ENCODE measurements at regions not wholly inside any gene's neighbourhood (a gene's known extent, or its start where the extent isn't known, plus 50 kb on each side); places are given as distances from the start of the nearest gene placed in this dataset.

DNA sequence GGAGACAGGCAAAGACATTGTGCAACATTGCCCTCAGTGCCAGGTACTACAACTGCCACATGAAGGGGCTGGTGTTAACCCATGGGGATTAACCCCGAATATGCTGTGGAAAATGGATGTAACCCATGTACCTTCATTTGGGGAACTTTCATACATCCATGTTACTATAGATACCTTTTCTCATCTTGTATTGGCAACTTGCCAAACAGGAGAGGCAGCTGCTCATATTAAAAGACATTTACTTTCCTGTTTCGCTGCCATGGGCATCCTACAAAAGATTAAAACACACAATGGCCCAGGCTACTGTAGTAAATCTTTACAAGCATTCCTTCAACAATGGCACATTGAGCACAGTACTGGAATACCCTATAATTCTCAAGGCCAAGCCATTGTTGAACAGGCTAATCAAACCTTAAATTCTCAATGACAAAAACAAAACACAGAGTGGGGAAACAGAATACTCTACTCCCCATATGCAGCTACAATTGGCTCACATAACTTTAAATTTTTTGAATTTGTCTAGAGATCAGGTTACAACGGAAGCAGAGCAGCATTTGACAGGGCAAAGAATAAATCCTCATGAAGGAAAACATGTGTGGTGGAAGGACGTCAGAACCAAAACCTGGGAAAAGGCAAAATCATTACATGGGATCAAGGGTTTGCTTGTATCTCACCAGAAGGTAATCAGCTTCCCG is 1723.5 kb upstream of the LRRTM1 start:
- no peak overlapping the region for H3K4me2 ChIP-seq
- no peak overlapping the region for H3K27ac ChIP-seq
- WGBS (ENCODE audit: missing lambda C conversion rate), result 4% methylated on average over 5 of the region's 5 CpGs
- TF ChIP-seq FOXS1 (CRISPR knock-in tag; IDR thresholded peaks at IDR 0.05), result no peak
- no peak for TF ChIP-seq POLR2AphosphoS2 (conservative IDR thresholded peaks at IDR 0.05; ENCODE audit: low read length)
- TF ChIP-seq POLR2A (IDR thresholded peaks at IDR 0.05; ENCODE audit: low read length), result no peak
- TF ChIP-seq NPAS2 (CRISPR knock-in tag; IDR thresholded peaks at IDR 0.05; ENCODE audit: borderline replicate concordance), result no peak
- DNase-seq (ENCODE audit: low read depth in 1 of 2, low spot score in 1 of 2) (no peak), ATAC-seq (no peak), FAIRE-seq (no peak)
- peaks cover 7% of the 10 kb centered on the region; the same call in 2 of the 3 replicates for H3K9me3 ChIP-seq
- H3K4me1 ChIP-seq, result no peaks in the 10 kb centered on the region
- no peak overlapping the region for H3K4me3 ChIP-seq
- ChIA-PET CTCF (no interaction called here), POLR2A (no interaction called here)

DNA sequence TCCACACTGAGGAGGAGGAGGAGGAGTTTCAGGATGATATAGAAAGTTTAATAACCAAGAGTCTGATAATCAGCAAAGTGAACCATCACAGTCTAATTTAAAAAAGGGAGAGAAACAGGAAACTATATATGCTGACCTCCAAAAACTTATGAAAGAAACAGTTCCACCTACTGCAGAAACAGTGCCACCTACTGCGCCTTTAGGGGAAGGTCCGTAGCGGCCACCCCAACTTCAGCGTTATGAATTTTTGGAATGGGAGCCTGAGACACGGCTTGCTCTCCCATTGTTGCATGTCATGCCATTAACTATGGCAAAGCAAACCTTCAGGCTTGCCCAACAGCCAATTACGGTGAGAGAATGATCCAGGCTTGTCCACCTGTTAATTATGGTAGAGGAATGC is 1719.2 kb upstream of the LRRTM1 start:
- Histone ChIP-seq H3K4me2 (no peak overlapping the region), H3K4me3 (no peak overlapping the region), H3K27ac (no peak overlapping the region), H3K4me1 (no peaks in the 10 kb centered on the region), H3K9me3 (peaks cover 9% of the 10 kb centered on the region)
- no peak for TF ChIP-seq RARB (CRISPR knock-in tag; IDR thresholded peaks at IDR 0.05)
- peak in 1 of 2 experiments; percentile 25; a peak in 1 of 5 replicates for TF ChIP-seq RAD21 (conservative IDR thresholded peaks at IDR 0.05 in 1 of 2, IDR thresholded peaks at IDR 0.05 in 1 of 2)
- DNase-seq (ENCODE audit: low read depth in 1 of 2, low spot score in 1 of 2) (no peak), FAIRE-seq (no peak), ATAC-seq (no peak)
- ChIA-PET POLR2A (no interaction called here), CTCF (no interaction called here)
- WGBS (ENCODE audit: missing lambda C conversion rate), result 33% methylated on average over 6 of the region's 6 CpGs

DNA sequence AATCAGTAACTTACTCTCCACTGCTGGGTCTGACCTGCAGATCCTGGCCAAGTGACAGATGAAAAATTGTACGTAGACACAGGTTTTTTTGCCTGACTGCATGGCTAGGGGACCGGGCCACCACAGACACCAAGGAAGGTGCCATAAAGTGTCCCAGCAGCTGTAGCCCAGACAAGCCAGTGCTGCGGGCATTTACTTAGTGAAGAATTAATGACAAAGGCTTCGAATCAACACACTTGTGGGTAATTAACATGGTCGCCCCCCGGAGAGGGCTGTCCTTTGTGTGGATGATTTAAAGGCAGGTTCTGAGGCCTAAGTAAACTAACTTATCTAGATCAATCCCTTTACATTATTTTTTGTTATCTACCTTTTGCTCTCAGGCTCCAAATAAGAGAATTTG is 1709.1 kb upstream of the LRRTM1 start:
- WGBS (ENCODE audit: missing lambda C conversion rate), result 18% methylated on average over 6 of the region's 6 CpGs
- Histone ChIP-seq H3K27ac (no peak overlapping the region), H3K4me2 (no peak overlapping the region), H3K9me3 (no peaks in the 10 kb centered on the region; the same call in 2 of the 3 replicates), H3K4me3 (no peak overlapping the region), H3K4me1 (no peaks in the 10 kb centered on the region)
- FAIRE-seq, result no peak
- POLR2A ChIA-PET, result no interaction called here
- ATAC-seq, result no peak
- CTCF ChIA-PET, result no interaction called here
- DNase-seq (ENCODE audit: low read depth in 1 of 2, low spot score in 1 of 2), result no peak
- TF ChIP-seq, protein P1, sequence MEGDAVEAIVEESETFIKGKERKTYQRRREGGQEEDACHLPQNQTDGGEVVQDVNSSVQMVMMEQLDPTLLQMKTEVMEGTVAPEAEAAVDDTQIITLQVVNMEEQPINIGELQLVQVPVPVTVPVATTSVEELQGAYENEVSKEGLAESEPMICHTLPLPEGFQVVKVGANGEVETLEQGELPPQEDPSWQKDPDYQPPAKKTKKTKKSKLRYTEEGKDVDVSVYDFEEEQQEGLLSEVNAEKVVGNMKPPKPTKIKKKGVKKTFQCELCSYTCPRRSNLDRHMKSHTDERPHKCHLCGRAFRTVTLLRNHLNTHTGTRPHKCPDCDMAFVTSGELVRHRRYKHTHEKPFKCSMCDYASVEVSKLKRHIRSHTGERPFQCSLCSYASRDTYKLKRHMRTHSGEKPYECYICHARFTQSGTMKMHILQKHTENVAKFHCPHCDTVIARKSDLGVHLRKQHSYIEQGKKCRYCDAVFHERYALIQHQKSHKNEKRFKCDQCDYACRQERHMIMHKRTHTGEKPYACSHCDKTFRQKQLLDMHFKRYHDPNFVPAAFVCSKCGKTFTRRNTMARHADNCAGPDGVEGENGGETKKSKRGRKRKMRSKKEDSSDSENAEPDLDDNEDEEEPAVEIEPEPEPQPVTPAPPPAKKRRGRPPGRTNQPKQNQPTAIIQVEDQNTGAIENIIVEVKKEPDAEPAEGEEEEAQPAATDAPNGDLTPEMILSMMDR (IDR thresholded peaks at IDR 0.05), result no peak
- no peak for TF ChIP-seq HEYL (CRISPR knock-in tag; IDR thresholded peaks at IDR 0.05)
- TF ChIP-seq KDM1A (IDR thresholded peaks at IDR 0.05; ENCODE audit: low read depth), result no peak
- TF ChIP-seq ZSCAN20 (CRISPR knock-in tag; IDR thresholded peaks at IDR 0.05), result no peak
- TF ChIP-seq RFX5 (IDR thresholded peaks at IDR 0.05), result no peak
- TF ChIP-seq PHF8 (IDR thresholded peaks at IDR 0.05; ENCODE audit: borderline replicate concordance, low read depth), result no peak
- TF ChIP-seq ZNF302 (CRISPR knock-in tag; IDR thresholded peaks at IDR 0.05), result no peak
- no peak for TF ChIP-seq EHMT2 (IDR thresholded peaks at IDR 0.05; ENCODE audit: low read depth)
- TF ChIP-seq, protein P2, sequence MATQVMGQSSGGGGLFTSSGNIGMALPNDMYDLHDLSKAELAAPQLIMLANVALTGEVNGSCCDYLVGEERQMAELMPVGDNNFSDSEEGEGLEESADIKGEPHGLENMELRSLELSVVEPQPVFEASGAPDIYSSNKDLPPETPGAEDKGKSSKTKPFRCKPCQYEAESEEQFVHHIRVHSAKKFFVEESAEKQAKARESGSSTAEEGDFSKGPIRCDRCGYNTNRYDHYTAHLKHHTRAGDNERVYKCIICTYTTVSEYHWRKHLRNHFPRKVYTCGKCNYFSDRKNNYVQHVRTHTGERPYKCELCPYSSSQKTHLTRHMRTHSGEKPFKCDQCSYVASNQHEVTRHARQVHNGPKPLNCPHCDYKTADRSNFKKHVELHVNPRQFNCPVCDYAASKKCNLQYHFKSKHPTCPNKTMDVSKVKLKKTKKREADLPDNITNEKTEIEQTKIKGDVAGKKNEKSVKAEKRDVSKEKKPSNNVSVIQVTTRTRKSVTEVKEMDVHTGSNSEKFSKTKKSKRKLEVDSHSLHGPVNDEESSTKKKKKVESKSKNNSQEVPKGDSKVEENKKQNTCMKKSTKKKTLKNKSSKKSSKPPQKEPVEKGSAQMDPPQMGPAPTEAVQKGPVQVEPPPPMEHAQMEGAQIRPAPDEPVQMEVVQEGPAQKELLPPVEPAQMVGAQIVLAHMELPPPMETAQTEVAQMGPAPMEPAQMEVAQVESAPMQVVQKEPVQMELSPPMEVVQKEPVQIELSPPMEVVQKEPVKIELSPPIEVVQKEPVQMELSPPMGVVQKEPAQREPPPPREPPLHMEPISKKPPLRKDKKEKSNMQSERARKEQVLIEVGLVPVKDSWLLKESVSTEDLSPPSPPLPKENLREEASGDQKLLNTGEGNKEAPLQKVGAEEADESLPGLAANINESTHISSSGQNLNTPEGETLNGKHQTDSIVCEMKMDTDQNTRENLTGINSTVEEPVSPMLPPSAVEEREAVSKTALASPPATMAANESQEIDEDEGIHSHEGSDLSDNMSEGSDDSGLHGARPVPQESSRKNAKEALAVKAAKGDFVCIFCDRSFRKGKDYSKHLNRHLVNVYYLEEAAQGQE (IDR thresholded peaks at IDR 0.05), result no peak
